ENCODE measurements at regions not wholly inside any gene's neighbourhood (a gene's known extent, or its start where the extent isn't known, plus 50 kb on each side); places are given as distances from the start of the nearest gene placed in this dataset.

DNA sequence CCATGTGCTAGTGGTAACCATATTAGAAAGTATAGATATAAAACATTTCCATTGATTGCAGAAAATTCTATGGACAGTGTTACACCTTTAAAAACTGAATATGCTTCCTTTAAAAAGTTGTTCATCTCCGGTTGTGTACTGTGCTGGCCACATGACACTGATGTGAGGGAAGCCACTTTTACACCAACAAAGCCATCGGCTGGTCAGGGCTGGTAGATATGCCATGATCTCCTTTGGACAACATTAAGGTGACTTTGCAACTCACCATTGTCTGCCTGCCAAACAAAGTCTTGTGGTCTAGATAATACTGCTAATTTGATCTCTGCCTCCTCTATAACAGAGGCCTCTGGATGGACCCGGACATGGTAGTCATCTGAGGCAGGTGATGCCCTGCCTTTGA is 156.0 kb upstream of the RARB start:
- DNase-seq = no peak

DNA sequence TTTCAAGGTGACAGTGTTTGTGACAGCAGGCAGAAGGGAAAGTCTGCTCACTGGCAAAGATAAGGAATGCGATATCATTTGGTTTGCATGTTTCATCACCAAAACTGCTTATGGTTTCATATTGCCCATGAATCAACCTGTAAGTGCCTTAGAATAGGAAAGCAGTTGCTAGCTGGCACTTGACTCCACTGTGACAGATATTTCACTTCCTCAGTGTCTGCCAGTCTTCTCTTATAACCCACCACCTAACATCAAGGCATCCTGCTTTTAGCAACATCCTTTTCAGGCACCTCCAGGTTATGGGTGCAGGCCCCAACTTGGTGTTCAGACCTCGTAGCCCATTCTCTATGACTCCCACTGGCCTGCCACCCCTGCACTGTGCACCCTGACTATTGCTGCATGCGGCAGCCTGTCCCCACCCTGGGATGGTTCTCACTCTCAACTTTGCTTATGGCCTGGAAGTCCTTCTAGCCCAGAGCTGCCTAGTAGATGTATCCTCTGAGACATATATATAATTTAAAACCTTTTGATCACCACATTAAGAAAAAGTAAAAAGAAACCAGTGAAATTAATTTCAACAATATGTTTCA is 154.4 kb upstream of the RARB start:
- no peak for DNase-seq

DNA sequence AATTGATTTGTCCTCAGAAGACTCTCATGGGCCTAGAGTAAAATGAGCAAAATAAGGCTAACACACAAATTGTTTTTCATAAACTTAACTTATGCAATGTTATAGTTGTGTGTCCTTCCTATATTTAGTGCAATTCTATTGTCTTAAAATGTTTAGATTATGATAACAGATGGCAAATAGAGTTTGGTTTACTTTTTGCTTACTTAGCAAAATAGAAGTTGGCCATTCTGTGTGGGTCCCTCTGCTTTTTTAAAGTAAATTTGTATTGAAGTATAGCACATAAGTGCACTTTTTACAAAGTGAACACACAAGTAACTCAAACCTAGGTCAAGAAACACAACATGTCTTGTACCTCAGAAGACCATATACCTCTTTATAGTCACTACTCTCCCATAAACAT is 150.6 kb upstream of the RARB start:
- no peak for DNase-seq

DNA sequence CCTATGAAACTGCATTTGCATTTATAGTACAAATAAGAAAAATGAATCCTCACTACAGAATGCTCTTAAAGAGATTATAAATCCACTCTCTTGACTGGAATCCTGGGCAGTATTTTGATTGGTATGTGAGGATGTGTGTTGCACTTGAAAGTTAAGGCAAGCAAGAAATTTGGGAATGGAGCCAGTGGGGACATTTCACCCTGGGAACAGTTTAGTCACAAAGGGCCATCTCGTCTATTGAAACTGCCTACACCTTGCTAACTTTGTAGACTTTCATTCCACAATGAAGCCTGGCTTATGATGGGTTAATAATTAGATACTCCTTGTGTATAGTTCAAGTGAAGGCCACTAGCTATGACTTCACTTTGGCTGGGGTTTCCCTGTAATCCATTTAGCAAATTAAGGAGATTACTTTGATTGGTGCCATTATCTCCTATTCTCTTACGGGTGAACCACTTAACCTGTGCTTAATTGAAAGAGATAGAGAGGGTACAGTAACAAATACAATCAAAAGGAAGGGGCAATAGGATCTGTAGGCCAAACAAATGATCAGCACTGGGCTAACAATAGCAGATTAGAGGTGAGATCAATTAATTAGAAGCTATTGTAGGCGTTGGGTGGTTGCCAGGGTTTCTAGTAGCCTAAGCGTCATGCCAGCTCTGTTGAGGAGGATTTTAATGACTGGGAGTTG is 146.9 kb upstream of the RARB start:
- peak; percentile 59 for DNase-seq

DNA sequence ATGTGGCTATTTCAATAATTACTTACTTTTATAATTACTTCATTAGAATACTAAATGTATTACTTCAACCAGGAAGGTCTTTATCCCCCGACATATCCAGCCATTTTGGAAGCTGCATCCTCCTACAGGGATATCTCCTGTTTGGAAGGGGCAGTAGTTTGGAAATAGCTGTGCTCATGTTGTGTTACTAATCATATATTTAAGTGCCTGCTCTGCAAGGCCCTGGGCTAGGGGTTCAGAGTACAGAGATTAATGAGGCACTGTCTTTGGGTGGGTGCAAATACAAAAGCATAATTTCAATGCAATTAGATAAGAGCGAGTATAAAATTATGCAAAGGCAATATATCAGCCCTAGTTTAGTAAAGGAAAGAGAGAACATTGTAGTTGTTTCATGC is 146.3 kb upstream of the RARB start:
- DNase-seq = peak; percentile 15

DNA sequence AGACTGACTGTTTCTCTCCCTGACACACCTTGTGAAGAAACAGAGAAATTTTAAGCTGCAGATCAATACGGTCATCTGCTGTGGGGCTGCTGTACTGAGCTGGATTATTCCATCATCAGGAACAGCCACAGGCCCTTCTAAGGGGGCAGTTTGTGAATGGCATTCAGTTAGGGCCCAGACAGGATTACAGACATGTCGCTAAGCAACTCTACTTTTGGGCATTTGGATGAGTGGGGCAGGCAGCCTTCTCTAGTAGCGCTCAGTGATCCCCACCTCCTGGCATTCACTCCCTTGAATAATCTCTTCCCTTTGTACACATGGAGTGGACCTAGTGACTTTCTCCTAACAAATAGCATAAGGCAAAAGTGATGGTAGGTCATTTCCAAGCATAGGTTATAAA is 144.4 kb upstream of the RARB start:
- no peak for DNase-seq

DNA sequence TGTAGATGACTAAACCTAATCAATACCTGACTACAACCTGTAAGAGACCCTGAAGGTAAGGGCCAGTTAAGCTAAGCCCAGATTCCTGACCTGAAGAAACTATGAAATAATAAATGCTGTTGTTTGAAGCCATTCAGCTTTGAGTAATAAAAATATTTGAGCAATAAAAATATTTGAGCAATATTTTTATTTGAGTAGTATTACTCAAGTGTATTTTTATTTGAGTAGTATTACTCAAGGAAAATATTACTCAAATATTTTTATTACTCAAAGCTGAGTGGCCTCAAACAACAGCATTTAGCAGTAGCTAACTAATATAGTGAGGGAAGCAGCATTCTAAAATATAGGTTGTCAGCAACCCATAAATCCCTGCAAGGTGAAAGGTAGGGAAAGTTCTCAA is 143.8 kb upstream of the RARB start:
- DNase-seq = no peak

DNA sequence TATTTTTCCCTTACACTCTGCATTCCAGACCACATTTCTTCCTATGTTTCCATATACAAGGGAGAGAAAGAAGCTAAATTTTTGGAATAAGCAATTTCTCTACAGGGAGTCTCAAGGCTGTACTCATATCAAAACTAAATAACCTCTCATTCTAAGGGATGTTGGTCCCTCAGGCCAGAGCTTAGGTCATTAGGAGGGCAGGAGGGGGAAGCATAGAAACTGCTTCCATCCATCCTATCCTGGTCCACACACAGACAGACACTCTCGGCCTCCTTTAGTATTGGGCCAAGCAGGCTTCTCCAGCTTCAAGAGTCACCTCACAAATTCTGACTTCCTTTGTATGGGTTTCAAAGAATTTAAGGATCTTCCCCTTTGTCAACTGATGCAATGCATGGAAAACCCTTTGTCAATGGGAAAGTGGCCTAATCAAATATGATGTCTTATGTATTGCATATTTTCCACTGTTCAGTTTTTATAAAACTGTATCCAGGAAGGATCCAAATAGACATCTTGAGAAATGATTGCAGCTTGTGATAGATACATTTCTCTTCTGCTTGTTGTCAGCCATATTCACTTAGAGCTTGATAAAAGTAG is 140.7 kb upstream of the RARB start:
- DNase-seq = no peak

DNA sequence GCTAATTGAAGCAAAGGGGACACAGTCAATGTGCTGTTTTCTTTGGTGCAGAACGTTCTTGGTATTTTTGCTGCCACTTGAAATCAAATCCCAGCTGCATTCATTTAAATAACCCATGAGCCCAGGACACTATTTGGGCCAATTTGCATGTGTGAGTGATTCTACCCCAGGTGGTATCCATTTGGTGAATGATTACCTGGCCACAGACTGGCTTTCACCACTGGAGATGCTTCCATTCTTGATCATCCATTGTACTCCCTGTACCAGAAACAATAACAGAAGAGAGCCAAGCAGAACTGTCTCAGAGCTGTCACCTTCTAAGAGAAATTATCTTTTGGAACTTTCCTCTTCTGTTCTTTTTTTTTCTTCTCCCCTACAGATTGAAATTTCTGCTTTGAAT is 139.7 kb upstream of the RARB start:
- no peak for DNase-seq

DNA sequence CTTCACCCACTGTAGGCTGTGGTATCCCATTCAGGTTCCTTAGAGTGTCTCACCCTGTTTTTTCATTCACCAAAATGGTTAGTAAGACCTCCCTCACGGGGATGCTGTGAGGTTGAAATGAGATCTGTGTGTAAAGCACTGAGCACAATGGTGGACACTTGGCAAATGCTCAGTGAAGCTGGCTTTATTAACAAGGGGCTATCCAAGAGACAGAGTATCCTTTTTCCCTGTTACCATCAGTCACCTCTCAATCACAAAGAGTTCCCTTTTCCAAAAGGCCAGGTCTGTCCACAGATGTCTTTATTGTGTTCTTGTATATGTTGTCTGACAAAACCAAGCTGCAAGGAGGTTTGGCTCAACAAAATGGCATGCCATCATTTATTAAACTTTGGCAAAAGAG is 138.9 kb upstream of the RARB start:
- DNase-seq = no peak

DNA sequence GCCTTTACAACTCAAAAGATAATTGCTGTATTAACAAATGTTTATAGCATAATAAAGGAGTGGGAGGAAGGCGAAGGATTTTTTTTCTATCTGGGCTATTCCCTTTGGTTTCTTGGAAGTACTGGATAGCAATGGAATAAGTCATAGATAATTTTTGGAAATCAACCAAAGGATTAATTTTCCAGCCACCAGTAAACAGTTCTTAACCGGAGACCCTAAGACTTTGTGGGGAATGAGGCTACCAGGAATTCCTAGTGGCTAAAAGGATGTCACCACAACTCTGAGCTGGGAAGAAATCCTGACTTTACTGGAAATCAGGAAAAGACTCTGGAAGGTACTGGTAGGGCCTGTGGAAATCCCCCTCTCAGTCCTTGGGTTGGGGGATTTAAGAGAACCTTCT is 138.4 kb upstream of the RARB start:
- DNase-seq = no peak

DNA sequence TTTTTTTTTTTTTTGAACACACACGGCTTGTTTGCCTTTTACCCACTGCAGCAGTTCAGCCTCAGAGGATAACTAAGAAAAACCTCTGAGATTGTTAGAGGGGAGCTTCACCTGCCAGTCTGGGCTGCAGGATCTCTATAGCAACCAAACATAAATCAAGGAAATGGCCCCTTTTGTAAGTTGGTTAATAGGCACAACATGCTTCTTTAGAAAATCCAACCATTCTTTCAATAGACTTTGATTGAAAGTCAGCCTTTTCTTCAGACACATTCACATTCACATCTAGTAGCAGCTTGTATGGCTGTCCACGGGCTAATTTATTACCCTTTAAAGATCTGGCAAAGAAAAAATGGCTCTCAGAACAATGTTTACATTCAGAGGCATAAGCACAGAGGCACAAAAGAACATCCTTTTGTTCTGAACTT is 136.6 kb upstream of the RARB start:
- peak; percentile 12 for DNase-seq

DNA sequence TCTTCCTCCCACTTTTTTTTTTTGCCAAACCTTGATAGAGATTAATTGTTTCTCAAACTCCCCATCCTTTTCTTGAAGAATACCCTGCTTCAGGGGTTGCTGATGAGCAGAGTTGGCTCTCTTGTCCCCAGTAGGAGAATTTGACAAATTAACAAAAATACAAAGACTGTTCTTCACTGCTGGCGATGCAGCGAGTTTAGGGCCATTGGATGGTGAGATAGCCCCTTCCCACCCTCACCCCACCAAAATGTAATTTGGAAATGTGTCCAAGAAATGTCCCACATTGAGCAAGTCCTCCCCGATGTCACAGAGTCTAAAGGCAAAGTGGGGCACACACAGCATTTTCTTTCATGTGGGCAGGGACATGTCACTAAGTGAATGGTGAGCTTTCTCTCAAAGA is 136.0 kb upstream of the RARB start:
- no peak for DNase-seq

DNA sequence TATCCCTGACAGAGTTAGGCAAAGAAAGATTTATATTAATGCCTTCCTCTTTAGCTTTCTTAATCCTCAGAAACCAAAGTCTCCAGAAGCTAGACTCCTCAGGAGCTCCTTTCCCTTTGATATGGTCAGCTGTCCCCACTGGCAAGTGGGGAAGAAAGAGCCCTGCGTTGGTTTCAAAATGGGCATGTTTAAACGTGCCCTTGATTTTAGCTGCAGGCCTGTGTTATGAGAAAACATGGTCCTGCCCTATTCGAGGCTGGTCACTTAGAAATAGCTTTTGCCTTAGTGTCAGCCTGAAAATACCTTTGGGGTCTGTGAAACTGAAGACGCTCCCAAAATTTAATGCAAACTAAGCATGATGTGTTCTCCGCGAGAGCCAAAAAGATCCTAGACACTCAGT is 135.5 kb upstream of the RARB start:
- no peak for DNase-seq

DNA sequence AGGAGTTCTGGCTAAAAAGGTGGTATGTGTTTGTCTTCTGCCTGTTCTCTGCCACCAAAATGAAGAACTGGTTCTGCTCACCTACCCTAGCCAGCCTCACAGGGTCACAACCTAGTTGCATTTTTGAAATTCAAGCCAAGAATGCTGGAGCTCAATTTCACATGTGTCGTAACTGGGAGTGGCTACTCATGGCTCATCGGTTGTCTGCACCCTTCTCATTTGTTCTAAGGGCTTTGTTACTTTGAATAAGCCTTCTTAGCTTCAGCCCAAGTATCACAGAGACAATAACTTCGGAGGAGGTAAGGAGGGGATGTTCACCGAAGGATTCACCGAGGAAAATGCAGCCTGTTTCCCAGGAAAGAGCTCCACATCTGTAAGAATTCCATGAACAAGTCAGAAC is 134.3 kb upstream of the RARB start:
- DNase-seq = no peak

DNA sequence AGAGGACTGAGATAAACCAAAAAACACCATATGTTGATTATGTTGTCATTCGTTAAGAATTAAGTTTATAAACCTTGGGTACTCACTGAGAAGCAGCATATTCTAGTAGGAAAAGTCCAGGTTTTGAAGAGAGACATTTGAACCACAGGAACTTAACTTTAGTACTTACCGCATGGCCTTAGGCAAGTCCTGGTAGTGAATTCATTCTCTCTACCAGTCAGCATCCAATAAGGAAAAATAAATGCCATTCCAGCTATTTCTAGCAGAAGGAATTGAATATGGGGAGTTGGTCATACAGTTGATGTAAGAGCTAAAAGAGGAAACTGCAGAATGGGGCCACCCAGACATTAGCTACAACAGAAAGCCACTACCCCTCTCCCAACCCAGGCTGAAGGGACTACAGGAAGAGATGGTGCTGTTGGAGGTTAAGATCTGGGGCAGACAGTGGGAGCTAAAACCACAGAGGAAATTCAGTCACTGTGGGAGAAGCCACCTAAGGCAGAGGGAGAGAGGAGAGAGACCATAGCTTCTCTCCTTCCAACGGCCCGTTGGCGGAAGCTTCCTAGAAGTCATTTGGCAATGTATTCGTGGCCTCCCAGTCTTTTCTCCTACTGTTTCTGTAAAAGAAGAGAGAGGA is 133.8 kb upstream of the RARB start:
- DNase-seq = no peak

DNA sequence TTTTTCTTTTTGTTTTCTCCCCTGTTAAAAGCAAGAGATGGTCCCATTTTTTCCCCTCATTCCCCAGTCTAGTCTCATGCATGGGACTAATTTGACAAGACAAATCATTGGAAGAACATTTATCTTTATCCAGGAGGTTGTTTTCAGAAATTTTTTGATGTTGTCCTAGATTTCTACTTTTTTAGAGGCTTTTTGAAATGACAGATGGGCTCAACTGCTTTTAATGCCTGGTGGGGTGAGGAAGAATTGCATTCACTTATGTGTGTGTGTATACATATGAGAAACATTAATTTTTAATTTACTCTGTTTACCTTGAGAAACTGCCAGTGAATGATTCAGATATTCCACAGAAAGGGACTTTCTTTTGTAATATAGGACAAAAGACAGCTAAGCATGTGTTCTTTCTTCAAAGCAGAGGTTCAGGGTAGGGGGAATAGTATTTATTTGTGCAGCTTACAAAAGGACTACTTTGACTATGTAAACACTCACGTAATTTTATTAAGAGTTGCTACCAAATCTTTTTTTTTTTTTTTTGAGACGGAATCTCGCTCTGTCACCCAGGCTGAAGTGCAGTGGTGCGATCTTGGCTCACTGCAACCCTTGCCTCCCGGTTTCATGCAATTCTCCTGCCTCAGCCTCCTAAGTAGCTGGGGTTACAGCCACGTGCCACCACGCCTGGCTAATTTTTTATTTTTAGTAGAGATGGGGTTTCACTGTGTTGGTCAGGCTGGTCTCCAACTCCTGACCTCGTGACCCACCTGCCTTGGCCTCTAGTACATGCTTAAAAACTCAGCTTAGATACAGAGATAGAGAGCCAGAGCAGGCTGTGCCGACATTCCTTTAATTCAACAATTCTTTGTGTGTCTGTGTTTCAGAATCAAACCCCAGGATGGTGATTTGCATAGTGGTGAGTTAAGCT is 130.1 kb upstream of the RARB start:
- no peak for DNase-seq

DNA sequence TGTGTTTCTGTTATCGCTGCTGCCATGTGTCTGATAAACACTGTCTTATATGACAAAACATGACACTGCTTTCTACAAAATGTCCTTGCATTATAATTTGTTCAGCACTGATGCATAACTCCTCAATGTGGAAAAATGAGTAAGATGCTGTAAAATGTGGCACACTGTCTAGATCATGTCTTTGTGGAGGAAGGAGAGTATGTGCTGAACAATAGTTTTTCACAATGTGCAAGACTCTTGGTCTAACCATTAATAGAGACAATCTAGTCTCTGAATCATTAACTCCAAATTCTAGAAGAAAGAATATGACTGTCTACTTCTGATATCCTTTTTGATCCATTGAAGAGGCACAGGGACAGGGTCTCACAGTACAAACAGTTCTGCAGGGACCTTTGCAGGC is 127.9 kb upstream of the RARB start:
- DNase-seq = no peak

DNA sequence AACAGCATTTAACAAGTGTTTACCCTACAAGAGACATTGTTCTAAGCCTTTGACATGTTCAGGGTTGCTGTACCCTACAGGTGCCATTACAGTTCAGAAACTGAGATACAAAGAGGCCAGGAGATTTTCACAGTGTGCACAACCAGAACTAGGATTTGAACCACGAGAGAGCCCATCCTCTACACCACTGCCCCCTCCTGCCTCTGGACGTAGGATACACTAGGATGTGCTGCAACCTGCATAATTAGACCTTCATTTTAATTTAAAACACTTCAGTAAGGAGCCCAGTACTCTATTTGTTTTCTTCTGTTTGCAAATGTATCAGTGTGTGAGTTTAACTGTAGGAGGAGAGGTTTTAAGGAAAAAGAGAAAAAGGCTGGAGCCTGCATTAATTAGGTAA is 123.1 kb upstream of the RARB start:
- no peak for DNase-seq

DNA sequence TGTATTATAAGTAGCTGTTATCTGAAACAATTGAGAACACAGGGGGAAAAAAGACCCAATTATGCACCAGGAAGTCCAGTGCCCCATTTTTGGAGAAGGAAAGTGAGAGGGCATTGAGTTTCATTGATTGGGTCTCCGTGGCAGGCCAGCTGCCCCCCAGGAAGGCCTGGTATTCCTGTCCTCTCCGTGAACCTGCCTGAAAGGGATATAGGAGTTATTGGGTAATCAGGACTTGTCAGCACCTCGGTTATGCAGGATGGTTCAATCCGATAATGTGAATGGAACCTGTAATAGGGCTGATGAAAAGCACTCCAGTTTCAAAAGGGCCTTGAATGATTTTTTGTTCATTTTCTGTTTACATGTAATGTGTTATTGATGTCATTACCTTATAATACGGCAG is 122.0 kb upstream of the RARB start:
- DNase-seq = no peak

DNA sequence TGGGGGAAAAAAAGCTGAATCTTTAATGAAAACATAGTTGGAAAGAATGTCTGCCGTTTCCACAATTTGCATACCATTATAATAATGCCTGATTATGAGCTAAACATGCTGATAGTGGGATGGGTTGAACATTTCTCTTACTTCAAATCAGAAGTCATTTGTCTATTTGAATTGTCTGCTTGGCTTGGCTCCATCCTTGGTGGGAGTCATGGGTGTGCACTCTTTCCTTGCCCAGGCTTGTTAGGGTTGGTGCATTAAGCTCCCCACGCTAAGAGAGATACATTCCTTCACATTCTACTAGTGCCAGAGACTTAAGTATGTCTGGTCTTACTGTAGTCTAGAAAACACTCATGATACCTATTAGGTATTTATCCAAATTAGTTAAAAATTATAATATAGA is 121.4 kb upstream of the RARB start:
- no peak for DNase-seq

DNA sequence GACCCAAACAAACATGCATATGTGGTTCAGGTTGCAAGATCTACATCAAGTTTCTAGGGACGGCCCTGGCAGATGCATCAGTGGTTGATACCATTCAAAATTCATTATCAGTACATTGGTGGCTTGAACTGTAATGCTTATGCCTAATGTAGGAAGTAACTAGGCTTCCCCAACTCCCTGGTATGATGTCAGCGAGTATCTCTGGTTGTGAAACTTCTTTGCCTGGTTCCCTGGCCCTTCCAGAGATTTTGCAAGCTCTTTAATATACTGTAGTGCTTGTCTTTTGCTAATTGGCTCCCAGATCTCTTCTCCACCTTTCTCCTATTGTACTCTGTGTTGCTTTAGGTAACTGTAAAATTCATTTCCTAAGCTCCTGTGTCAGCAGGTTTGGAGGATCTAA is 114.8 kb upstream of the RARB start:
- DNase-seq = no peak

DNA sequence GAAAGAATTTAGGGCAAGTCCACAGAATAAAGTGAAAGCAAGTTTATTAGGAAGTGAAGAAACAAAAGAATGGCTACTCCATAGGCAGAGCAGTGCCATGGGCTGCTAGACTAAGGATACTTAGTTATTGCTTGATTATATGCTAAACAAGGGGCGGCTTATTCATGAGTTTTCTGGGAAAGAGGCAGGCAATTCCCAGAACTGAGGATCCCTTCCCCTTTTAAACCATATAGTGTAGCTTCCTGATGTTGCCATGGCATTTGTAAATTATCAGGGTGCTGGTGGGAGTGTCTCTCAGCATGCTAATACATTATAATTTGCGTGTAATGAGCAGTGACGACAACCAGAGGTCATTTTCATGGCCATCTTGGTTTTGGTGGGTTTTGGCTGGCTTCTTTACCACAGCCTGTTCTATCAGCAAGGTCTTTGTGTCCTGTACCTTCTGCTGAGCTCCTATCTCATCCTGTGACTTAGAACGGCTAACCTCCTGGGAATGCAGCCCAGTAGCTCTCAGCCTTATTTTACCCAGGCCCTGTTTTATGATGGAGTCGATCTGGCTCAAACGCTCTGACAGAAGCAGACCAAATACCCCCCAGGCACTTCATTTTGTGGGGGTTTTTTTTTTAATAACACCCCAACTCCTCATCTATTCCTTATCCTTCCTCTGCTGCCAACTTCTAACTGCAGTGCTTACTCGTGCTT is 103.0 kb upstream of the RARB start:
- no peak for DNase-seq
